Endothelial cell of umbilical vein (primary cell): ENCODE measurements at regions not wholly inside any gene's neighbourhood (a gene's known extent, or its start where the extent isn't known, plus 50 kb on each side); places are given as distances from the start of the nearest gene placed in this dataset.

ENCODE experiments used
- BruUV-seq: library from RNA; stranded (reverse); fragments of 400-500 nt; replicated peaks from 2 replicates; lab custom pipeline; 2021; lab: Mats Ljungman, UMichigan
- CTCF ChIA-PET: fragments of 300-600, 350-600 bp; sonication (Branson Sonifier 250); formaldehyde crosslinking; loops from one replicate; lab custom pipeline; 2021; ENCODE audit warnings: antibody characterized with exemption, inconsistent platforms; lab: Charles Lee
- POLR2A ChIA-PET: fragments of 300-600, 350-600 bp; sonication (Branson Sonifier 250); formaldehyde crosslinking; loops from one replicate; lab custom pipeline; 2021; ENCODE audit warnings: antibody characterized with exemption, inconsistent platforms; lab: Charles Lee
- DNase-seq: peaks from one replicate; pipeline ENCODE4 v3.0.0-alpha.2; 2011; ENCODE audit warnings: low read depth, low spot score
- FAIRE-seq: peaks from 2 replicates; lab custom pipeline; 2011; peaks lifted over from hg19 to GRCh38; lab: Jason Lieb, UNC
- H2AFZ ChIP-seq: 2 replicates; pipeline ENCODE4 v1.6.0; 2012; ENCODE audit warnings: low read depth, low read length, control low read depth, inconsistent platforms
- H3K27ac ChIP-seq: 2 replicates; pipeline ENCODE4 v1.5.1; 2011; ENCODE audit warnings: low read depth, mild to moderate bottlenecking, control low read depth, low read length, moderate library complexity; ENCODE audit not compliant: insufficient read depth
- H3K27me3 ChIP-seq, 2 experiments: 2 replicates each; pipeline versions ENCODE4 v1.6.0 to v1.6.1; 2011; ENCODE audit warnings: low read length in 2 of 2, mixed read lengths in 1 of 2; ENCODE audit not compliant: control insufficient read depth in 2 of 2, insufficient read depth in 2 of 2
- H3K36me3 ChIP-seq, 2 experiments: 2 replicates in 1 of 2; 3 replicates in 1 of 2; pipeline ENCODE4 v1.5.1; 2011; ENCODE audit warnings: low read length in 2 of 2, mild to moderate bottlenecking in 1 of 2, moderate library complexity in 1 of 2; ENCODE audit not compliant: control insufficient read depth in 2 of 2, insufficient read depth in 2 of 2; ENCODE audit errors: extremely low read depth in 1 of 2
- H3K4me1 ChIP-seq: 3 replicates; pipeline ENCODE4 v1.5.1; 2011; ENCODE audit warnings: mild to moderate bottlenecking, low read length; ENCODE audit not compliant: control insufficient read depth, insufficient read depth; ENCODE audit errors: extremely low read depth
- H3K4me2 ChIP-seq: 2 replicates; pipeline ENCODE4 v1.6.1; 2011; ENCODE audit warnings: low read length, control low read depth, mixed read lengths; ENCODE audit not compliant: insufficient read depth
- H3K4me3 ChIP-seq, 3 experiments: fragments of 200-600 bp in 1 of 3; sonication (generic), shearing (Covaris generic) in 1 of 3; replicated peaks in 1 of 3; 2 replicates each; pipeline ENCODE4 v1.5.1; 2011 to 2016; ENCODE audit warnings: control low read depth in 3 of 3, low read length in 3 of 3, mild to moderate bottlenecking in 2 of 3, inconsistent platforms in 1 of 3, low read depth in 1 of 3, moderate library complexity in 1 of 3; ENCODE audit not compliant: insufficient read depth in 1 of 3
- H3K79me2 ChIP-seq: 2 replicates; pipeline ENCODE4 v1.6.0; 2012; ENCODE audit warnings: low read length, inconsistent platforms; ENCODE audit not compliant: control insufficient read depth, insufficient read depth
- H3K9ac ChIP-seq: replicated peaks from 2 replicates; pipeline ENCODE3; 2011; ENCODE audit warnings: low read length, control low read depth; ENCODE audit not compliant: insufficient read depth; ENCODE audit errors: extremely low read depth
- H3K9me1 ChIP-seq: replicated peaks from 3 replicates; pipeline ENCODE4 v1.6.0; 2011; ENCODE audit warnings: mild to moderate bottlenecking, low read length; ENCODE audit not compliant: control insufficient read depth, insufficient read depth; ENCODE audit errors: extremely low read depth
- H3K9me3 ChIP-seq: replicated peaks from 2 replicates; pipeline ENCODE4 v1.5.1; 2012; ENCODE audit warnings: low read length, inconsistent platforms; ENCODE audit not compliant: control insufficient read depth, insufficient read depth
- H4K20me1 ChIP-seq: replicated peaks from 2 replicates; pipeline ENCODE3; 2011; ENCODE audit warnings: mild to moderate bottlenecking, low read length; ENCODE audit not compliant: control insufficient read depth, insufficient read depth; ENCODE audit errors: extremely low read depth
- CTCF ChIP-seq, 2 donors: IDR thresholded peaks; 1 replicate in 1 of 2; 2 replicates in 1 of 2; pipeline ENCODE4 v1.5.1; 2011; ENCODE audit warnings: low read length in 2 of 2, mild to moderate bottlenecking in 2 of 2, moderate library complexity in 2 of 2, control low read depth in 1 of 2, inconsistent platforms in 1 of 2, low read depth in 1 of 2; ENCODE audit not compliant: insufficient read depth in 1 of 2; ENCODE audit errors: extremely low read depth in 1 of 2
- EZH2 ChIP-seq: IDR thresholded peaks from 2 replicates; pipeline ENCODE4 v1.6.1; 2012; ENCODE audit warnings: borderline replicate concordance, low read depth, mild to moderate bottlenecking, moderate library complexity, low read length, inconsistent platforms; ENCODE audit not compliant: severe bottlenecking
- FOS ChIP-seq: IDR thresholded peaks from 2 replicates; pipeline ENCODE4 v1.6.1; 2011; ENCODE audit warnings: mild to moderate bottlenecking, low read length, moderate library complexity, borderline replicate concordance; ENCODE audit not compliant: insufficient read depth
- GATA2 ChIP-seq: IDR thresholded peaks from 2 replicates; pipeline ENCODE4 v1.7.0; 2011; ENCODE audit warnings: low read depth, mild to moderate bottlenecking, moderate library complexity, mixed read lengths, low read length; ENCODE audit not compliant: insufficient read length, insufficient read depth
- JUN ChIP-seq: IDR thresholded peaks from 2 replicates; pipeline ENCODE4 v1.6.1; 2011; ENCODE audit warnings: borderline replicate concordance, low read depth; ENCODE audit not compliant: insufficient read length, insufficient read depth
- MAX ChIP-seq: IDR thresholded peaks from 2 replicates; pipeline ENCODE4 v1.6.1; 2011; ENCODE audit not compliant: insufficient read depth, insufficient read length
- MYC ChIP-seq: IDR thresholded peaks from one replicate; pipeline ENCODE4 v1.6.1; 2011; ENCODE audit warnings: mild to moderate bottlenecking, low read depth, low read length
- POLR2A ChIP-seq: IDR thresholded peaks from 2 replicates; pipeline ENCODE4 v1.6.1; 2012; ENCODE audit warnings: low read depth, mild to moderate bottlenecking, control low read depth, low read length
- POLR2AphosphoS5 ChIP-seq: IDR thresholded peaks from 2 replicates; pipeline ENCODE4 v1.6.1; 2012; ENCODE audit warnings: low read depth, mild to moderate bottlenecking, control low read depth, low read length, moderate library complexity; ENCODE audit not compliant: insufficient read depth
- dilution Hi-C: fragments of 300-500 bp; cut with MboI; formaldehyde crosslinking; loops from one replicate; pipeline ENCODE4 v1.15.0; 2019; ENCODE audit warnings: low sequenced_read_pairs; ENCODE audit not compliant: extremely low pct_ligation_motif_present
- intact Hi-C: fragments of 100-400 bp; cut with micrococcal nuclease; formaldehyde crosslinking; loops from one replicate; pipeline ENCODE4 v1.10.0; 2022

- H3K9me1 ChIP-seq: no peaks in the 10 kb centered on the region
- dilution Hi-C loops (no loop called here), intact Hi-C loops (no loop called here)
- no peaks in the 10 kb centered on the region for H3K79me2 ChIP-seq
- FAIRE-seq (no peak), DNase-seq (no peak)
- no peaks in the 10 kb centered on the region for H3K4me1 ChIP-seq
- H4K20me1 ChIP-seq: no peaks in the 10 kb centered on the region
- no peak for TF ChIP-seq JUN
- CTCF ChIA-PET: interaction anchor here (1.0 to 1.2 kb wide), 2 partner anchors 32 to 181 kb away, joined by 3 read pairs; no protein-coding TSS in a partner anchor
- H3K4me2 ChIP-seq: no peak overlapping the region
- H3K9me3 ChIP-seq: no peaks in the 10 kb centered on the region
- no peak overlapping the region for H3K4me3 ChIP-seq
- POLR2A ChIA-PET: no interaction called here
- no peak overlapping the region for H2AFZ ChIP-seq
- no peaks in the 10 kb centered on the region for H3K36me3 ChIP-seq
- peaks cover 0 to 2% of the 10 kb centered on the region in 2 experiments for H3K27me3 ChIP-seq
- H3K9ac ChIP-seq: no peak overlapping the region
- no peak overlapping the region for H3K27ac ChIP-seq
- no TSS peak for BruUV-seq
Measured at GRCh38 chr4:121555315-121556107, 141.3 kb downstream of the ANXA5 start.

GRCh38 chr4:121554382-121554781 lies 142.4 kb downstream of the ANXA5 start:
- ChIA-PET CTCF (interaction anchor here (1.2 kb wide), 1 partner anchor 33 kb away, joined by 3 read pairs; no protein-coding TSS in a partner anchor), POLR2A (no interaction called here)
- Histone ChIP-seq H4K20me1 (no peaks in the 10 kb centered on the region), H3K4me3 (no peak overlapping the region), H3K79me2 (no peaks in the 10 kb centered on the region), H3K36me3 (no peaks in the 10 kb centered on the region), H3K4me1 (no peaks in the 10 kb centered on the region), H3K9me3 (no peaks in the 10 kb centered on the region), H3K27ac (no peak overlapping the region), H2AFZ (no peak overlapping the region), H3K4me2 (no peak overlapping the region), H3K27me3 (peaks cover 0 to 2% of the 10 kb centered on the region in 2 experiments), H3K9ac (no peak overlapping the region), H3K9me1 (no peaks in the 10 kb centered on the region)
- FAIRE-seq (no peak), DNase-seq (no peak)
- dilution Hi-C loops: no loop called here
- intact Hi-C loops: no loop called here
- TF ChIP-seq FOS: no peak
- TF ChIP-seq POLR2A: no peak
- TF ChIP-seq GATA2: no peak
- TF ChIP-seq MYC: no peak
- no peak for TF ChIP-seq EZH2
- no peak for TF ChIP-seq MAX
- TF ChIP-seq POLR2AphosphoS5: no peak
- no peak for TF ChIP-seq JUN
- no peak for TF ChIP-seq CTCF (IDR thresholded peaks at IDR 0.05; ENCODE audit: extremely low read depth in 1 of 2, insufficient read depth in 1 of 2, low read depth in 1 of 2, low read length in 2 of 2)
- BruUV-seq: no TSS peak
